CD4-positive, alpha-beta T cell treated with Interleukin-6 for 4 hours (primary cell): ENCODE measurements at regions not wholly inside any gene's neighbourhood (a gene's known extent, or its start where the extent isn't known, plus 50 kb on each side); places are given as distances from the start of the nearest gene placed in this dataset.

ENCODE experiments used
- DNase-seq: peaks from one replicate; pipeline ENCODE4 v3.0.0-alpha.2; 2020; ENCODE audit warnings: mixed read lengths

GRCh38 chr22:48687606-48688005 lies 1140.1 kb downstream of the BRD1 start:
- no peak for DNase-seq

GRCh38 chr22:48686694-48687302 lies 1140.9 kb downstream of the BRD1 start:
- no peak for DNase-seq

- DNase-seq: no peak
Observed at GRCh38 chr22:48685767-48686166, 1141.9 kb downstream of the BRD1 start.

- no peak for DNase-seq
Observed at GRCh38 chr22:48683640-48684039, 1144.0 kb downstream of the BRD1 start.

- DNase-seq: no peak
Observed at GRCh38 chr22:48682504-48682903, 1145.2 kb downstream of the BRD1 start.

- no peak for DNase-seq
Observed at GRCh38 chr22:48680601-48681000, 1147.1 kb downstream of the BRD1 start.

- DNase-seq: no peak
Observed at GRCh38 chr22:48679656-48680555, 1147.8 kb downstream of the BRD1 start.

GRCh38 chr22:48678171-48679135 lies 1149.2 kb downstream of the BRD1 start:
- no peak for DNase-seq

- DNase-seq: no peak
Observed at GRCh38 chr22:48677621-48678020, 1150.1 kb downstream of the BRD1 start.

GRCh38 chr22:48677168-48677520 lies 1150.5 kb downstream of the BRD1 start:
- no peak for DNase-seq

- no peak for DNase-seq
Observed at GRCh38 chr22:48676266-48677167, 1151.2 kb downstream of the BRD1 start.

GRCh38 chr22:48675830-48676145 lies 1151.9 kb downstream of the BRD1 start:
- DNase-seq: no peak

GRCh38 chr22:48675141-48675829 lies 1152.4 kb downstream of the BRD1 start:
- no peak for DNase-seq

GRCh38 chr22:48673806-48674500 lies 1153.7 kb downstream of the BRD1 start:
- DNase-seq: no peak

- no peak for DNase-seq
Observed at GRCh38 chr22:48672387-48672786, 1155.3 kb downstream of the BRD1 start.

GRCh38 chr22:48670731-48671130 lies 1156.9 kb downstream of the BRD1 start:
- no peak for DNase-seq

GRCh38 chr22:48669986-48670716 lies 1157.5 kb downstream of the BRD1 start:
- no peak for DNase-seq

- DNase-seq: no peak
Observed at GRCh38 chr22:48669226-48669625, 1158.4 kb downstream of the BRD1 start.

- DNase-seq: no peak
Observed at GRCh38 chr22:48667289-48667688, 1160.4 kb downstream of the BRD1 start.

- DNase-seq: no peak
Observed at GRCh38 chr22:48666620-48667019, 1161.1 kb downstream of the BRD1 start.
